ENCODE measurements at regions not wholly inside any gene's neighbourhood (a gene's known extent, or its start where the extent isn't known, plus 50 kb on each side); places are given as distances from the start of the nearest gene placed in this dataset.

DNA sequence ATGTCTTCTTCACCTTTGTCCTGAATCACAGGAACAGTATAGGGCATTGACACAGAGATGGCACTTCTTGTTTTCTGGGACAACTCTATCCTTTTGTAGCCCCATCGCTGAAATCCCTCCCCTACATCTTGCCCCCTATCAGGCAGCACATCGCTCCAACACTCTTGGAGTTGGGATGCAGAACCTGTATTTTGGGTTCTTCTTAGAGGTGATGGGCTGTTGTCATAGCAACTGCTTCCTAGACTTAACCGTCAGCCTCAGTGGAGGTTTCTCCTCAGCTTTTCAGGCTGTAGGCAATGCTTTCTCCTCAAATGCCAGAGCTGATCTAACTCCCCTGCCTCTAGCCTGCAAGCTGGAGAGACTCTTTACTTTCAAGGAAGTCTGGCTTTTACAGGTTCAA lies 99.9 kb upstream of the SPRED2 start:
- no peaks in the 10 kb centered on the region for H3K4me1 ChIP-seq (ENCODE audit: insufficient read depth, low read length)
- H3K9me3 Mint-ChIP-seq: peaks cover 0 to 1% (median 0%) of the 10 kb centered on the region in 8 donors
- intact Hi-C loops (cut with micrococcal nuclease): no loop called here
- no peak overlapping the region for H3K4me3 ChIP-seq (ENCODE audit: low read length in 2 of 2)
- H3K36me3 Mint-ChIP-seq: no peaks in the 10 kb centered on the region
- H3K27me3 ChIP-seq (ENCODE audit: insufficient read depth, low read length): no peaks in the 10 kb centered on the region
- H3K4me3 Mint-ChIP-seq: no peak overlapping the region
- H3K4me1 Mint-ChIP-seq: no peaks in the 10 kb centered on the region
- H3K36me3 ChIP-seq (ENCODE audit: insufficient read depth, low read length): no peaks in the 10 kb centered on the region
- DNase-seq: no peak
- H3K27ac Mint-ChIP-seq: no peak overlapping the region
- H3K27me3 Mint-ChIP-seq: peaks cover 0 to 4% of the 10 kb centered on the region in 2 donors
- POLR2A ChIA-PET (ENCODE audit: partially characterized antibody): no interaction called here
- CTCF ChIA-PET (ENCODE audit: partially characterized antibody): no interaction called here
- H3K9me3 ChIP-seq (ENCODE audit: control insufficient read depth in 1 of 2, low read length in 2 of 2): no peaks in the 10 kb centered on the region
- H3K27ac ChIP-seq (ENCODE audit: low read depth, low read length): no peak overlapping the region

DNA sequence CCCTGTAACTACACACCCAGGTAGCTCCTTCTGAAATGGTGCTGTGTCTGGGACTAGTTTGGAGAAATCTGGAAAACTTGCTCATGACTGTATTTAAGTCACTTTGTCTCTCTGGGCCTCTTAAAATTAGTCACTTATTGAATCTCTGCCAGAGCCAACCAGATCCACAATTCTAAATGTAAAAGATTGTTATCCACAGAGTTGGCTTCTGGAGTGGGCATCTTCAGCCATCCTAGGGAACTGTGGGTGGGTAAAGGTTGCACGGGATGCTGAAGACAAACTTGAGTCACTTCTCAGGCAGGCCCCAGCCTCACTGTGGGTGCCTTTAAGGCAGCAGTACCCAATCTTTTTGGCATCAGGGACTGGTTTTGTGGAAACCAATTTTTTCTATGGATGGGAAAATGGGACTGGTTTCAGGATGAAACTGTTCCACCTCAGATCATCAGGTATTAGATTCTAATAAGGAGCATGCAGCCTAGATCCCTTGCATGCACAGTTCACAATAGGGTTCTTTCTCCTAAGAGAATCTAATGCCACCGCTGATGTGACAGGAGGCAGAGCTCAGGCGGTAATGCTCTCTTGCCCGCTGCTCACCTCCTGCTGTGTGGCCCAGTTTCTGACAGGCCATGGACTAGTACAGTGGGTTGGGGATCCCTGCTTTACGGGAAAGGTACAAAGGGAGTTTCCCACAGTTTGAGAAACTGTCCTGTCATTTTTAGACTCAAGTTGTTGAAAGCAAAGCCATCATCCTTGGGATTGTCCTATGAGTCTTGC lies 98.3 kb upstream of the SPRED2 start:
- Histone ChIP-seq H3K4me1 (ENCODE audit: insufficient read depth, low read length) (no peaks in the 10 kb centered on the region), H3K27me3 (ENCODE audit: insufficient read depth, low read length) (no peaks in the 10 kb centered on the region), H3K36me3 (ENCODE audit: insufficient read depth, low read length) (no peaks in the 10 kb centered on the region), H3K4me3 (ENCODE audit: low read length in 2 of 2) (no peak overlapping the region), H3K9me3 (ENCODE audit: control insufficient read depth in 1 of 2, low read length in 2 of 2) (no peaks in the 10 kb centered on the region), H3K27ac (ENCODE audit: low read depth, low read length) (no peak overlapping the region)
- CTCF ChIA-PET (ENCODE audit: partially characterized antibody): no interaction called here
- H3K4me1 Mint-ChIP-seq: no peaks in the 10 kb centered on the region
- H3K9me3 Mint-ChIP-seq: peaks cover 0 to 1% (median 0%) of the 10 kb centered on the region in 8 donors
- POLR2A ChIA-PET (ENCODE audit: partially characterized antibody): no interaction called here
- no peak overlapping the region for H3K27ac Mint-ChIP-seq
- no peaks in the 10 kb centered on the region for H3K36me3 Mint-ChIP-seq
- no peak for DNase-seq
- H3K4me3 Mint-ChIP-seq: no peak overlapping the region
- H3K27me3 Mint-ChIP-seq: peaks cover 2 to 4% of the 10 kb centered on the region in 2 donors
- intact Hi-C loops (cut with micrococcal nuclease): no loop called here

DNA sequence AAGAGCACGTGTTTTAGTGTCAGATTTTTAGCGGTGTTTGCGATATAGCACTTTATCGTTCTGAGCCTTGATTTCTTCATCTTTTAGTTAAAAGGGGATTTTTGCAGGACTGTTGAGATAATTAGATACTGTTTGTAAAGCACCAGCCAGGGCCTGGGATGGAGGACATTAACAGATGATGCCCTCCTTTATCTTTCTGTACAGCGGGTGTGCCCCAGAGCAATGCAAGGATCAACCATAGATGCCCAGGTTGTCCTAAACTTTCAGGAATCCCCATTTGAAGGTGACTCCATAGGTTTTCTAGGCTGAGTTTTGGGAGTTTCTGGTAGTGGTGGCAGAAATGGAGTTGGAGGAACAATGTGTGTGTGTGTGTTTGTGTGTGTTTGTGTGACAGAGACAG lies 97.0 kb upstream of the SPRED2 start:
- peaks cover 5 to 6% of the 10 kb centered on the region in 2 donors for H3K27me3 Mint-ChIP-seq
- ChIA-PET POLR2A (ENCODE audit: partially characterized antibody) (no interaction called here), CTCF (ENCODE audit: partially characterized antibody) (no interaction called here)
- no peaks in the 10 kb centered on the region for H3K36me3 ChIP-seq (ENCODE audit: insufficient read depth, low read length)
- peaks cover 0 to 2% (median 0%) of the 10 kb centered on the region in 8 donors for H3K9me3 Mint-ChIP-seq
- no peak overlapping the region for H3K27ac Mint-ChIP-seq
- H3K4me3 ChIP-seq (ENCODE audit: low read length in 2 of 2): no peak overlapping the region
- H3K36me3 Mint-ChIP-seq: no peaks in the 10 kb centered on the region
- H3K9me3 ChIP-seq (ENCODE audit: control insufficient read depth in 1 of 2, low read length in 2 of 2): no peaks in the 10 kb centered on the region
- no peaks in the 10 kb centered on the region for H3K4me1 Mint-ChIP-seq
- H3K27ac ChIP-seq (ENCODE audit: low read depth, low read length): no peak overlapping the region
- H3K4me1 ChIP-seq (ENCODE audit: insufficient read depth, low read length): no peaks in the 10 kb centered on the region
- intact Hi-C loops (cut with micrococcal nuclease): no loop called here
- H3K27me3 ChIP-seq (ENCODE audit: insufficient read depth, low read length): no peaks in the 10 kb centered on the region
- DNase-seq: no peak
- no peak overlapping the region for H3K4me3 Mint-ChIP-seq

- intact Hi-C loops (cut with micrococcal nuclease): no loop called here
Measured at GRCh38 chr2:65528241-65528574, 95.8 kb upstream of the SPRED2 start.

DNA sequence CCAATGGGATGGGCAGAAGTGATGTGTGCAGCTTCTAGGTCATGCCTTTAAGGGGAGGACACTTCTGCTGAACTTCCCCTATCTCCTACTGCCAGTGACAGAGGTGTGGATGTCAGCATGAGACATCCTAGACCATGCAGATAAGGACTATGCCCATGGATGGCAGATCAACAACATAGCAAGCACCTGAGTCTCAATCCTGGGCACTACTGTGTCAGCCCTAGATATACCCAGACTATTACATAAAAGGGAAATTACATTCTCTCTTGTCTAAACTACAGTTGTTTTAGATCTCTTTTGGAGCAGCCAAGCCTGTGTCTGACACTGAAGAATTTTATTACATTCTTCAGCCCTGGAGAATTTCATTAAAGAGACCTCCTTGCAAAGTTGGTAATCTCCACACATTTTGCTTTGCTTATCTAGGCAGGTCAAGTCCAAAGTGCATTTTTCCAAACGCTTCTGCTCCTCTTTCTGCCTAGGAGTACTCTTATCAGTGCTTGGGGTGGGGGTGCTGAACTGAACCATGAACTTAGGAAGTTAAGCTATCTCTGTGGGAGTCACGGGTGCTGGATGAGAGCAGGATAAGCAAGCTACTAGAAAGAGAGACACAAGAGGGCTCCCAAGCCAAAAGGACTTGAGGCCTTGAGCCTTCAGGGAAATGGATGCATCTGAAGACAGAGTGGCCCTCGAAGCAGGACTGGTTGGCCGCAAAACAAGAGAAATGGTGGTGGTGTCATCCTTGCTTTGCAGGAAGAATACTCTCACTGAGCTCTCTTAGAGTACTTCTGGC lies 95.2 kb upstream of the SPRED2 start:
- intact Hi-C loops (cut with micrococcal nuclease): no loop called here
- POLR2A ChIA-PET (ENCODE audit: partially characterized antibody): no interaction called here
- no peak overlapping the region for H3K27ac ChIP-seq (ENCODE audit: low read depth, low read length)
- no peaks in the 10 kb centered on the region for H3K4me1 ChIP-seq (ENCODE audit: insufficient read depth, low read length)
- H3K4me3 ChIP-seq (ENCODE audit: low read length in 2 of 2): no peak overlapping the region
- H3K27me3 ChIP-seq (ENCODE audit: insufficient read depth, low read length): no peaks in the 10 kb centered on the region
- CTCF ChIA-PET (ENCODE audit: partially characterized antibody): no interaction called here
- H3K9me3 Mint-ChIP-seq: peaks cover 0 to 4% (median 0%) of the 10 kb centered on the region in 8 donors
- no peaks in the 10 kb centered on the region for H3K36me3 Mint-ChIP-seq
- DNase-seq: no peak
- no peaks in the 10 kb centered on the region for H3K4me1 Mint-ChIP-seq
- peaks cover 6 to 10% of the 10 kb centered on the region in 2 donors for H3K27me3 Mint-ChIP-seq
- no peak overlapping the region for H3K4me3 Mint-ChIP-seq
- no peaks in the 10 kb centered on the region for H3K9me3 ChIP-seq (ENCODE audit: control insufficient read depth in 1 of 2, low read length in 2 of 2)
- no peaks in the 10 kb centered on the region for H3K36me3 ChIP-seq (ENCODE audit: insufficient read depth, low read length)
- H3K27ac Mint-ChIP-seq: no peak overlapping the region

More at GRCh38 chr2:65528241-65528574, 95.8 kb upstream of the SPRED2 start:
- no peak for DNase-seq
- H3K4me1 ChIP-seq (ENCODE audit: insufficient read depth, low read length): no peaks in the 10 kb centered on the region
- Mint-ChIP-seq H3K27me3 (peaks cover 6 to 9% of the 10 kb centered on the region in 2 donors), H3K4me1 (no peaks in the 10 kb centered on the region), H3K4me3 (no peak overlapping the region), H3K36me3 (no peaks in the 10 kb centered on the region), H3K9me3 (peaks cover 0 to 4% (median 0%) of the 10 kb centered on the region in 8 donors), H3K27ac (no peak overlapping the region)
- no peaks in the 10 kb centered on the region for H3K27me3 ChIP-seq (ENCODE audit: insufficient read depth, low read length)
- no peaks in the 10 kb centered on the region for H3K36me3 ChIP-seq (ENCODE audit: insufficient read depth, low read length)
- CTCF ChIA-PET (ENCODE audit: partially characterized antibody): no interaction called here
- POLR2A ChIA-PET (ENCODE audit: partially characterized antibody): no interaction called here
- no peaks in the 10 kb centered on the region for H3K9me3 ChIP-seq (ENCODE audit: control insufficient read depth in 1 of 2, low read length in 2 of 2)
- no peak overlapping the region for H3K4me3 ChIP-seq (ENCODE audit: low read length in 2 of 2)
- H3K27ac ChIP-seq (ENCODE audit: low read depth, low read length): no peak overlapping the region

DNA sequence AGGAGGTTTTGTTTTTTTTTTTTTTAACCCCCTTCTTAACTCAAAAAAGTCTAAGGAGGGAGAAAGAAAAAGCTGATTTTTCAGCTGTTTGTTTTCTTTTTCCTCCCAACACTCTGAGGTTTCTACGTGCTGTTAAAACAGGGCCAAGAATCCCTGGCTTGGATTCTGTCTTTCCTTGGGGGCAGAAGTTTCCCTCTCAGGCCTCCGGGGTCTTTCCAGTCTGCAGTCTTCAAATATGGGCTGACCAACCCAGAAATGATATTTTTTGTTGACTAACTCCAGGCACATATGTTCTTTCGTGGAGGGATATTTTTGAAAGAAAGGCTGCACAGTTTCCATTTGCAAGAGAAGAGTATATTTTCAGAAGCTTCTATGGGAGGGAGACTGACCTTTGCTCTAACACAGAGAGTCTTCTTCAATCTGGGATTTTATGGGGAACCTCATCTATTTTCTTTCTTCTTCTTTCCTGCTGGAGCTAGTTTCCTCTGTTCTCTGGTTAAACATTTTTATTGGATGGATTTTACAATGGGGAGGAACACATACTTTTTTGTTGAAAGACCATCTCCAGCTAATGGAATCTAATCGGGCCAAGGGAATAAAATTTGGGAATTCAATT lies 93.3 kb upstream of the SPRED2 start:
- Mint-ChIP-seq H3K27me3 (peaks cover 6% of the 10 kb centered on the region in 2 donors), H3K36me3 (no peaks in the 10 kb centered on the region), H3K27ac (no peak overlapping the region), H3K4me3 (no peak overlapping the region), H3K4me1 (no peaks in the 10 kb centered on the region), H3K9me3 (peaks cover 0 to 4% (median 0%) of the 10 kb centered on the region in 8 donors)
- POLR2A ChIA-PET (ENCODE audit: partially characterized antibody): no interaction called here
- Histone ChIP-seq H3K36me3 (ENCODE audit: insufficient read depth, low read length) (no peaks in the 10 kb centered on the region), H3K9me3 (ENCODE audit: control insufficient read depth in 1 of 2, low read length in 2 of 2) (no peaks in the 10 kb centered on the region), H3K27ac (ENCODE audit: low read depth, low read length) (no peak overlapping the region), H3K4me3 (ENCODE audit: low read length in 2 of 2) (no peak overlapping the region), H3K27me3 (ENCODE audit: insufficient read depth, low read length) (no peaks in the 10 kb centered on the region), H3K4me1 (ENCODE audit: insufficient read depth, low read length) (no peaks in the 10 kb centered on the region)
- intact Hi-C loops (cut with micrococcal nuclease): no loop called here
- no peak for DNase-seq
- CTCF ChIA-PET (ENCODE audit: partially characterized antibody): interaction anchor here (1.3 kb wide), 2 partner anchors 28 to 48 kb away, joined by 3 to 5 read pairs; no protein-coding TSS in a partner anchor

- Mint-ChIP-seq H3K27ac (no peak overlapping the region), H3K4me3 (no peak overlapping the region), H3K4me1 (no peaks in the 10 kb centered on the region), H3K36me3 (no peaks in the 10 kb centered on the region), H3K9me3 (peaks cover 0 to 6% (median 0%) of the 10 kb centered on the region in 8 donors), H3K27me3 (peaks cover 8 to 10% of the 10 kb centered on the region in 2 donors)
- intact Hi-C loops (cut with micrococcal nuclease): no loop called here
- no peaks in the 10 kb centered on the region for H3K36me3 ChIP-seq (ENCODE audit: insufficient read depth, low read length)
- H3K4me3 ChIP-seq (ENCODE audit: low read length in 2 of 2): no peak overlapping the region
- no peaks in the 10 kb centered on the region for H3K27me3 ChIP-seq (ENCODE audit: insufficient read depth, low read length)
- H3K27ac ChIP-seq (ENCODE audit: low read depth, low read length): no peak overlapping the region
- CTCF ChIA-PET (ENCODE audit: partially characterized antibody): no interaction called here
- H3K4me1 ChIP-seq (ENCODE audit: insufficient read depth, low read length): no peaks in the 10 kb centered on the region
- no peaks in the 10 kb centered on the region for H3K9me3 ChIP-seq (ENCODE audit: control insufficient read depth in 1 of 2, low read length in 2 of 2)
- POLR2A ChIA-PET (ENCODE audit: partially characterized antibody): no interaction called here
- no peak for DNase-seq
Measured at GRCh38 chr2:65522922-65523321, 90.5 kb upstream of the SPRED2 start.

All from CD4-positive, alpha-beta memory T cell (primary cell).